Ishikawa (cell line): ENCODE measurements at regions not wholly inside any gene's neighbourhood (a gene's known extent, or its start where the extent isn't known, plus 50 kb on each side); places are given as distances from the start of the nearest gene placed in this dataset.

Experiments
- CEBPB ChIP-seq: IDR thresholded peaks from 2 replicates; pipeline ENCODE4 v1.6.1; 2012
- CREB1 ChIP-seq: IDR thresholded peaks from 2 replicates; pipeline ENCODE4 v1.6.1; 2012; ENCODE audit warnings: low read depth
- EGR1 ChIP-seq: IDR thresholded peaks from 2 replicates; pipeline ENCODE4 v1.6.1; 2012
- EP300 ChIP-seq: IDR thresholded peaks from 2 replicates; pipeline ENCODE4 v1.6.1; 2012; ENCODE audit warnings: borderline replicate concordance
- NFIC ChIP-seq: IDR thresholded peaks from 2 replicates; pipeline ENCODE4 v1.6.1; 2012
- RAD21 ChIP-seq: IDR thresholded peaks from 2 replicates; pipeline ENCODE4 v1.6.1; 2012; ENCODE audit warnings: low read depth
- TAF1 ChIP-seq: IDR thresholded peaks from 2 replicates; pipeline ENCODE4 v1.6.1; 2012; ENCODE audit warnings: low read depth, mild to moderate bottlenecking
- TCF12 ChIP-seq: IDR thresholded peaks from 2 replicates; pipeline ENCODE4 v1.6.1; 2012; ENCODE audit warnings: low read depth
- YY1 ChIP-seq: IDR thresholded peaks from 2 replicates; pipeline ENCODE4 v1.6.1; 2012; ENCODE audit warnings: low read depth
- TF ChIP-seq, protein P1 (sequence below): IDR thresholded peaks from 2 replicates; pipeline ENCODE4 v1.6.1; 2012; ENCODE audit warnings: low read depth, mild to moderate bottlenecking
- TF ChIP-seq, protein P2 (sequence below): IDR thresholded peaks from 2 replicates; pipeline ENCODE4 v1.6.1; 2012
- TF ChIP-seq, protein P3 (sequence below): IDR thresholded peaks from 2 replicates; pipeline ENCODE4 v1.6.1; 2012

DNA sequence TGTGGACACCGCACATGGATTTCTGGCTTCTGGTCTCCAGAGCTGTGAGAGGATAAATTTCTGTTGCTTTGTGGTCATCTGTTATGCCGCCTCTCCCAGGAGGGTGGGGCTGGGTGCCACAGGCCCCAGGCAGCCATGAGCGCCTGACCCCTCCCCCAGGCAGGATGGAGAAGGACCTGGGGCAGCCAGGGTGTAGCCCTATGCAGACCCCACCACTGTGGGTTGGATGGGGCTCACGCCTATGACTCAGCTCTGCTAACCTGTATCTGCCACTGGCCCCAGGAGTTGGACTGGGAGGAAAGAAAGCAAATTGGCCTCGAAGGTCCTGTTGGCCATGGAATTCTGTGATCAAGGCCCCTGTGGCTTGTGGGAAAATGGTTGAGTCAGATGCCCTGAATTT is 1351.1 kb downstream of the BRD1 start:
- TF ChIP-seq, protein P1, sequence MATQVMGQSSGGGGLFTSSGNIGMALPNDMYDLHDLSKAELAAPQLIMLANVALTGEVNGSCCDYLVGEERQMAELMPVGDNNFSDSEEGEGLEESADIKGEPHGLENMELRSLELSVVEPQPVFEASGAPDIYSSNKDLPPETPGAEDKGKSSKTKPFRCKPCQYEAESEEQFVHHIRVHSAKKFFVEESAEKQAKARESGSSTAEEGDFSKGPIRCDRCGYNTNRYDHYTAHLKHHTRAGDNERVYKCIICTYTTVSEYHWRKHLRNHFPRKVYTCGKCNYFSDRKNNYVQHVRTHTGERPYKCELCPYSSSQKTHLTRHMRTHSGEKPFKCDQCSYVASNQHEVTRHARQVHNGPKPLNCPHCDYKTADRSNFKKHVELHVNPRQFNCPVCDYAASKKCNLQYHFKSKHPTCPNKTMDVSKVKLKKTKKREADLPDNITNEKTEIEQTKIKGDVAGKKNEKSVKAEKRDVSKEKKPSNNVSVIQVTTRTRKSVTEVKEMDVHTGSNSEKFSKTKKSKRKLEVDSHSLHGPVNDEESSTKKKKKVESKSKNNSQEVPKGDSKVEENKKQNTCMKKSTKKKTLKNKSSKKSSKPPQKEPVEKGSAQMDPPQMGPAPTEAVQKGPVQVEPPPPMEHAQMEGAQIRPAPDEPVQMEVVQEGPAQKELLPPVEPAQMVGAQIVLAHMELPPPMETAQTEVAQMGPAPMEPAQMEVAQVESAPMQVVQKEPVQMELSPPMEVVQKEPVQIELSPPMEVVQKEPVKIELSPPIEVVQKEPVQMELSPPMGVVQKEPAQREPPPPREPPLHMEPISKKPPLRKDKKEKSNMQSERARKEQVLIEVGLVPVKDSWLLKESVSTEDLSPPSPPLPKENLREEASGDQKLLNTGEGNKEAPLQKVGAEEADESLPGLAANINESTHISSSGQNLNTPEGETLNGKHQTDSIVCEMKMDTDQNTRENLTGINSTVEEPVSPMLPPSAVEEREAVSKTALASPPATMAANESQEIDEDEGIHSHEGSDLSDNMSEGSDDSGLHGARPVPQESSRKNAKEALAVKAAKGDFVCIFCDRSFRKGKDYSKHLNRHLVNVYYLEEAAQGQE = no peak
- TF ChIP-seq EP300 = no peak
- TF ChIP-seq TAF1 = no peak
- TF ChIP-seq EGR1 = no peak
- TF ChIP-seq, protein P2, sequence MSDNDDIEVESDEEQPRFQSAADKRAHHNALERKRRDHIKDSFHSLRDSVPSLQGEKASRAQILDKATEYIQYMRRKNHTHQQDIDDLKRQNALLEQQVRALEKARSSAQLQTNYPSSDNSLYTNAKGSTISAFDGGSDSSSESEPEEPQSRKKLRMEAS = no peak
- TF ChIP-seq RAD21 = no peak
- TF ChIP-seq CEBPB = no peak
- TF ChIP-seq YY1 = no peak
- TF ChIP-seq TCF12 = no peak
- TF ChIP-seq, protein P3, sequence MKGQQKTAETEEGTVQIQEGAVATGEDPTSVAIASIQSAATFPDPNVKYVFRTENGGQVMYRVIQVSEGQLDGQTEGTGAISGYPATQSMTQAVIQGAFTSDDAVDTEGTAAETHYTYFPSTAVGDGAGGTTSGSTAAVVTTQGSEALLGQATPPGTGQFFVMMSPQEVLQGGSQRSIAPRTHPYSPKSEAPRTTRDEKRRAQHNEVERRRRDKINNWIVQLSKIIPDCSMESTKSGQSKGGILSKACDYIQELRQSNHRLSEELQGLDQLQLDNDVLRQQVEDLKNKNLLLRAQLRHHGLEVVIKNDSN = no peak
- TF ChIP-seq CREB1 = no peak
- no peak for TF ChIP-seq NFIC
